ENCODE measurements at regions not wholly inside any gene's neighbourhood (a gene's known extent, or its start where the extent isn't known, plus 50 kb on each side); places are given as distances from the start of the nearest gene placed in this dataset.
"Not testable (repeated sequence)": the region's sequence is repeated elsewhere in the genome, so short reads cannot be mapped to it uniquely, and the experiment has no call there.

GRCh38 chr13:99078017-99078771 is 100.3 kb upstream of the DOCK9 start:
- no peak for DNase-seq

- no peak for DNase-seq
Measured at GRCh38 chr13:99080131-99080530, 102.3 kb upstream of the DOCK9 start.

- DNase-seq = no peak
Measured at GRCh38 chr13:99083981-99084380, 106.1 kb upstream of the DOCK9 start.

- no peak for DNase-seq
Measured at GRCh38 chr13:99085139-99085807, 107.4 kb upstream of the DOCK9 start.

- DNase-seq = no peak
Measured at GRCh38 chr13:99085808-99086266, 108.0 kb upstream of the DOCK9 start.

GRCh38 chr13:99086267-99087097 is 108.6 kb upstream of the DOCK9 start:
- no peak for DNase-seq

GRCh38 chr13:99087098-99087953 is 109.5 kb upstream of the DOCK9 start:
- peak; percentile 46 to 79 for DNase-seq

GRCh38 chr13:99087954-99088491 is 110.2 kb upstream of the DOCK9 start:
- DNase-seq = no peak

GRCh38 chr13:99093997-99094396 is 106.7 kb upstream of the UBAC2 start:
- no peak for DNase-seq

- DNase-seq = not testable (repeated sequence)
Measured at GRCh38 chr13:99101831-99102230, 98.8 kb upstream of the UBAC2 start.

- DNase-seq = peak in 1 of 2 experiments; percentile 67
Measured at GRCh38 chr13:99103536-99103935, 97.1 kb upstream of the UBAC2 start.

GRCh38 chr13:99104396-99104795 is 96.3 kb upstream of the UBAC2 start:
- no peak for DNase-seq

GRCh38 chr13:99105160-99105559 is 95.5 kb upstream of the UBAC2 start:
- DNase-seq = no peak

GRCh38 chr13:99113351-99113750 is 87.3 kb upstream of the UBAC2 start:
- DNase-seq = no peak

GRCh38 chr13:99118179-99118578 is 82.5 kb upstream of the UBAC2 start:
- no peak for DNase-seq

GRCh38 chr13:99119656-99120055 is 81.0 kb upstream of the UBAC2 start:
- DNase-seq = no peak

GRCh38 chr13:99120751-99121150 is 79.9 kb upstream of the UBAC2 start:
- no peak for DNase-seq

- DNase-seq = no peak
Measured at GRCh38 chr13:99122171-99122570, 78.5 kb upstream of the UBAC2 start.

- DNase-seq = no peak
Measured at GRCh38 chr13:99123101-99124045, 77.3 kb upstream of the UBAC2 start.

GRCh38 chr13:99124046-99124400 is 76.6 kb upstream of the UBAC2 start:
- no peak for DNase-seq

- DNase-seq = no peak
Measured at GRCh38 chr13:99124794-99125316, 75.8 kb upstream of the UBAC2 start.
